ENCODE measurements at regions not wholly inside any gene's neighbourhood (a gene's known extent, or its start where the extent isn't known, plus 50 kb on each side); places are given as distances from the start of the nearest gene placed in this dataset.

GRCh38 chr5:12399868-12400267 lies 495.6 kb upstream of the CTNND2 start:
- H3K56ac ChIP-seq (replicated peaks; ENCODE audit: insufficient read length, low read depth, low read length), result no peak overlapping the region
- CTCF ChIA-PET (ENCODE audit: partially characterized antibody), result no interaction called here
- POLR2A ChIA-PET (ENCODE audit: partially characterized antibody), result no interaction called here
- TF ChIP-seq GABPA (IDR thresholded peaks at IDR 0.05; ENCODE audit: borderline replicate concordance, insufficient read depth, low read length) (no peak), USF2 (IDR thresholded peaks at IDR 0.05; ENCODE audit: low read length) (no peak), KDM1A (IDR thresholded peaks at IDR 0.05; ENCODE audit: borderline replicate concordance, low read length) (no peak), YY1 (IDR thresholded peaks at IDR 0.05; ENCODE audit: low read depth, low read length) (no peak), CTCF (IDR thresholded peaks at IDR 0.05; ENCODE audit: control extremely low read depth in 1 of 3, insufficient read depth in 1 of 3, low read depth in 1 of 3, low read length in 3 of 3) (no peak), CEBPB (IDR thresholded peaks at IDR 0.05; ENCODE audit: low read depth, low read length) (no peak), JUND (IDR thresholded peaks at IDR 0.05; ENCODE audit: low read length) (no peak), SUZ12 (IDR thresholded peaks at IDR 0.05; ENCODE audit: low read length) (no peak), TBP (IDR thresholded peaks at IDR 0.05; ENCODE audit: low read depth, low read length) (no peak), EGR1 (IDR thresholded peaks at IDR 0.05; ENCODE audit: borderline replicate concordance, low read depth, low read length) (no peak)

More at GRCh38 chr5:12399868-12400267, 495.6 kb upstream of the CTNND2 start:
- H3K27ac ChIP-seq (ENCODE audit: low read depth, low read length), result no peak overlapping the region
- H3K4ac ChIP-seq (replicated peaks; ENCODE audit: insufficient read length, low read depth, low read length), result no peak overlapping the region
- H2BK15ac ChIP-seq (ENCODE audit: low read length), result no peak overlapping the region
- no peaks in the 10 kb centered on the region for H3K79me1 ChIP-seq (ENCODE audit: low read depth, low read length)
- H3K18ac ChIP-seq (ENCODE audit: extremely low read depth, low read length), result no peak overlapping the region
- no peak overlapping the region for H4K8ac ChIP-seq (ENCODE audit: extremely low read depth, insufficient read depth, low read length)
- no peak for DNase-seq (ENCODE audit: low read depth in 1 of 2, low spot score in 2 of 2)
- no peaks in the 10 kb centered on the region for H4K20me1 ChIP-seq (replicated peaks in 1 of 2; ENCODE audit: control insufficient read depth in 1 of 2, insufficient read depth in 2 of 2, low read length in 2 of 2)
- no peak overlapping the region for H3K23ac ChIP-seq (ENCODE audit: insufficient read length)
- H3K4me2 ChIP-seq (ENCODE audit: insufficient read depth in 1 of 2, low read depth in 2 of 2, low read length in 2 of 2), result no peak overlapping the region
- no peak overlapping the region for H3K9ac ChIP-seq (replicated peaks in 1 of 4; ENCODE audit: extremely low read depth in 1 of 4, low read depth in 3 of 4, low read length in 3 of 4)
- H2BK20ac ChIP-seq (ENCODE audit: low read length), result no peak overlapping the region
- no peak overlapping the region for H3K4me3 ChIP-seq (ENCODE audit: extremely low read depth in 1 of 4, insufficient read depth in 2 of 4, low read depth in 3 of 4, low read length in 4 of 4)
- FAIRE-seq, result no peak
- H3K79me2 ChIP-seq (ENCODE audit: control insufficient read depth in 1 of 2, insufficient read depth in 2 of 2, low read length in 2 of 2), result no peaks in the 10 kb centered on the region
- 100% methylated on average over 2 of the region's 2 CpGs; no CpG with 5 or more reads in 1 of the 2 experiments for whole genome bisulfite sequencing, 2 experiments (ENCODE audit: extremely low coverage in 1 of 2, insufficient coverage in 1 of 2, insufficient read length in 1 of 2, insufficient replicate concordance in 2 of 2, low coverage in 1 of 2, low lambda C conversion rate in 2 of 2, missing lambda C conversion rate in 1 of 2)
- H3K9me3 ChIP-seq (ENCODE audit: insufficient read depth in 2 of 2, low read depth in 1 of 2, low read length in 1 of 2), result no peaks in the 10 kb centered on the region
- H3K23me2 ChIP-seq (ENCODE audit: low read depth, low read length), result no peaks in the 10 kb centered on the region
- no peak overlapping the region for H2AK5ac ChIP-seq (ENCODE audit: low read depth, low read length)
- H3K36me3 ChIP-seq (ENCODE audit: control insufficient read depth in 2 of 4, insufficient read depth in 4 of 4, low read length in 3 of 4), result no peaks in the 10 kb centered on the region
- no peak overlapping the region for H3K14ac ChIP-seq (ENCODE audit: insufficient read length)
- H3K27me3 ChIP-seq (replicated peaks in 1 of 4; ENCODE audit: control insufficient read depth in 3 of 4, extremely low read depth in 1 of 4, insufficient read depth in 3 of 4, low read length in 3 of 4), result no peaks in the 10 kb centered on the region
- H2BK5ac ChIP-seq (ENCODE audit: low read depth, low read length), result no peak overlapping the region
- H2BK12ac ChIP-seq (ENCODE audit: low read depth, low read length), result no peak overlapping the region
- H4K91ac ChIP-seq (replicated peaks; ENCODE audit: insufficient read length, low read length), result no peak overlapping the region
- no peaks in the 10 kb centered on the region for H3K4me1 ChIP-seq (replicated peaks in 1 of 4; ENCODE audit: control insufficient read depth in 3 of 4, insufficient read depth in 4 of 4, low read length in 3 of 4)
- H2AFZ ChIP-seq (ENCODE audit: low read length), result no peak overlapping the region
- no peak overlapping the region for H4K5ac ChIP-seq (ENCODE audit: insufficient read length, low read depth, low read length)
- no peak overlapping the region for H2BK120ac ChIP-seq (replicated peaks; ENCODE audit: low read depth, low read length)

Data from H1 (cell line).